ENCODE measurements at regions not wholly inside any gene's neighbourhood (a gene's known extent, or its start where the extent isn't known, plus 50 kb on each side); places are given as distances from the start of the nearest gene placed in this dataset.
"Not testable (repeated sequence)": the region's sequence is repeated elsewhere in the genome, so short reads cannot be mapped to it uniquely, and the experiment has no call there.

DNA sequence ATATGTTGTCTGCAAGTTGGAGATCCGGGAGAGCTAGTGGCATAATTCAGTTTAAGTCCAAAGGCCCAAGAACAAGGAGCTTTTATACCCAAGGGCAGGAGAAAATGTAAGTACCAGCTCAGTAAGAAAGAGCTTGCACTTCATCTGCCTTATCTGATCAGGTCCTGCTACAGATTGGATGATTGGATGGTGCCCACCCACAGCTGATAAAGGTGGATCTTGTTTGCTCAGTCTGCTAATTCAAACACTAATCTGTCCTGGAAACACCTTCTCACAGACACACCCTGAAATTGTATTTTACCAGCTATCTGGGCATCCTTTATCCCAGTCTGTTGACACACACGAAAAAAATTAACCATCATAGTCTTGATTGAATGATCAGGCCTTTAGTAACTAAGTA lies 230.7 kb upstream of the SLC16A7 start:
- 87 to 90% (median 87%) methylated on average over 2 of the region's 2 CpGs for WGBS, 3 donors
- no peaks in the 10 kb centered on the region for H3K9me3 ChIP-seq
- no peaks in the 10 kb centered on the region for H3K27me3 ChIP-seq
- intact Hi-C loops (cut with DNase I) = no loop called here
- no peak for DNase-seq
- TF ChIP-seq, protein P1, sequence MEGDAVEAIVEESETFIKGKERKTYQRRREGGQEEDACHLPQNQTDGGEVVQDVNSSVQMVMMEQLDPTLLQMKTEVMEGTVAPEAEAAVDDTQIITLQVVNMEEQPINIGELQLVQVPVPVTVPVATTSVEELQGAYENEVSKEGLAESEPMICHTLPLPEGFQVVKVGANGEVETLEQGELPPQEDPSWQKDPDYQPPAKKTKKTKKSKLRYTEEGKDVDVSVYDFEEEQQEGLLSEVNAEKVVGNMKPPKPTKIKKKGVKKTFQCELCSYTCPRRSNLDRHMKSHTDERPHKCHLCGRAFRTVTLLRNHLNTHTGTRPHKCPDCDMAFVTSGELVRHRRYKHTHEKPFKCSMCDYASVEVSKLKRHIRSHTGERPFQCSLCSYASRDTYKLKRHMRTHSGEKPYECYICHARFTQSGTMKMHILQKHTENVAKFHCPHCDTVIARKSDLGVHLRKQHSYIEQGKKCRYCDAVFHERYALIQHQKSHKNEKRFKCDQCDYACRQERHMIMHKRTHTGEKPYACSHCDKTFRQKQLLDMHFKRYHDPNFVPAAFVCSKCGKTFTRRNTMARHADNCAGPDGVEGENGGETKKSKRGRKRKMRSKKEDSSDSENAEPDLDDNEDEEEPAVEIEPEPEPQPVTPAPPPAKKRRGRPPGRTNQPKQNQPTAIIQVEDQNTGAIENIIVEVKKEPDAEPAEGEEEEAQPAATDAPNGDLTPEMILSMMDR (IDR thresholded peaks at IDR 0.05) = no peak
- TF ChIP-seq POLR2A (IDR thresholded peaks at IDR 0.05) (no peak), EP300 (IDR thresholded peaks at IDR 0.05) (no peak)
- no peaks in the 10 kb centered on the region for H3K36me3 ChIP-seq
- H3K27ac ChIP-seq = no peak overlapping the region
- H3K4me1 ChIP-seq (ENCODE audit: insufficient read depth) = no peaks in the 10 kb centered on the region
- H3K4me3 ChIP-seq = no peak overlapping the region

DNA sequence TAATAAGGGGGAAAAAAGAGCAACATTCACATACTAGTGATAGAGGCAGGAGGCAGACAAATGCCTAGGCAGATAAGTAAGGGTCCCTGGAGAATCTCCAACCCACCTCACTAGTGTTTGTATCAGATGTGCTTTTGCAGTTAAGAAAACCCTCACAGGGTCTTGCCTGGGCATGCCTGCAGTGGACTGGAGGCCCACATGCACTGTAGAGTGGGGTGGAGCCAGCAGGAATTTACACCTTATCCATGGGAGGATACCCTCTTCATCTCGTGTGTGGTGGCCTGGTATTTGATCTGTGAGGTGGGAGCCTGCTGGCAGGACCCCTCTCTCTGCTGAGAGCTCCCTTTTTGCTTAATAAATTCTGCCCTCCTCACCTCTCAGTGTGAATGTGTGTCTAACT lies 238.0 kb upstream of the SLC16A7 start:
- intact Hi-C loops (cut with DNase I) = no loop called here
- H3K36me3 ChIP-seq = no peaks in the 10 kb centered on the region
- 7 to 17% (median 12%) methylated on average over 1 of the region's 1 CpG for WGBS, 3 donors
- H3K4me1 ChIP-seq (ENCODE audit: insufficient read depth) = no peaks in the 10 kb centered on the region
- H3K27ac ChIP-seq = no peak overlapping the region
- TF ChIP-seq POLR2A (IDR thresholded peaks at IDR 0.05) = no peak
- TF ChIP-seq, protein P1 (IDR thresholded peaks at IDR 0.05) = no peak
- no peaks in the 10 kb centered on the region for H3K27me3 ChIP-seq
- no peak overlapping the region for H3K4me3 ChIP-seq
- no peak for DNase-seq
- H3K9me3 ChIP-seq = no peaks in the 10 kb centered on the region

DNA sequence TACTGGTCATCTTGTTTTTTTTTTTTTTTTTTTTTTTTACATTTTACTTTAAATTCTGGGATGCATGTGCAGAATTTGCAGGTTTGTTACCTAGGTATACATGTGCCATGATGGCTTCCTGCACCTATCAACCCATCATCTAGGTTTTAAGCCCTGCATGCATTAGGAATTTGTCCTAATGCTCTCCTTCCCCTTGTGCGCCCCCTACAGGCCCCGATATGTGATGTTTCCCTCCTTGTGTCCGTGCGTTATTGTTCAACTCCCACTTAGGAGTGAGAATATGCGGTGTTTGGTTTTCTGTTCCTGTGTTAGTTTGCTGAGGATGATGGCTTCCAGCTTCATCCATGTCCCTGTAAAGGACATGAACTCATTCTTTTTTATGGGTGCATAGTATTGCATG lies 249.6 kb upstream of the SLC16A7 start:
- DNase-seq; intact Hi-C loops (cut with DNase I); H3K36me3 ChIP-seq; H3K4me1 ChIP-seq (ENCODE audit: insufficient read depth); H3K4me3 ChIP-seq; H3K27me3 ChIP-seq; H3K27ac ChIP-seq; H3K9me3 ChIP-seq: not testable (repeated sequence)
- 48 to 55% (median 48%) methylated on average over 5 of the region's 5 CpGs for WGBS, 3 donors

DNA sequence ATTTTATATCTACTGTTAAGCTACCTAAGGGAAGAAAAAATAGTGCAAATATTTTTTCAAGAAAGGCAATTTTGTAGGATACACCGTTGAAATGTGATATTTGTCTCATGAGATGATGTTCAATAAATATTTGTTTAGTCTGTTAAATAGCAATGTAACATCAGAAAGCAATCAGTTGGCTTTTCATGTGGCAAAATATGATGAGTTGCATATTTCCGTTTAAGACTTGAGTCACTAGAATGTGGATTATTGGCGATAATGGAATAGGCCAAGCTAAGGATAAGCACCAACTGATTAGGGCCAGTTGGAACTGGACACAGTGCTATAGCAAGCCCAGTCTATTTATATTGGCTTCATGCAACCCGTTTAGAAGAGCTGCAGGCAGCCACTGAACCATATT lies 250.4 kb upstream of the SLC16A7 start:
- no peaks in the 10 kb centered on the region for H3K4me1 ChIP-seq (ENCODE audit: insufficient read depth)
- H3K27me3 ChIP-seq = no peaks in the 10 kb centered on the region
- H3K4me3 ChIP-seq = no peak overlapping the region
- no peak for TF ChIP-seq POLR2A (IDR thresholded peaks at IDR 0.05)
- TF ChIP-seq, protein P1 (IDR thresholded peaks at IDR 0.05) = no peak
- no peak for TF ChIP-seq EP300 (IDR thresholded peaks at IDR 0.05)
- 77 to 85% (median 78%) methylated on average over 4 of the region's 4 CpGs for WGBS, 3 donors
- no peak for DNase-seq
- H3K36me3 ChIP-seq = no peaks in the 10 kb centered on the region
- no peak overlapping the region for H3K27ac ChIP-seq
- intact Hi-C loops (cut with DNase I) = no loop called here
- no peaks in the 10 kb centered on the region for H3K9me3 ChIP-seq

DNA sequence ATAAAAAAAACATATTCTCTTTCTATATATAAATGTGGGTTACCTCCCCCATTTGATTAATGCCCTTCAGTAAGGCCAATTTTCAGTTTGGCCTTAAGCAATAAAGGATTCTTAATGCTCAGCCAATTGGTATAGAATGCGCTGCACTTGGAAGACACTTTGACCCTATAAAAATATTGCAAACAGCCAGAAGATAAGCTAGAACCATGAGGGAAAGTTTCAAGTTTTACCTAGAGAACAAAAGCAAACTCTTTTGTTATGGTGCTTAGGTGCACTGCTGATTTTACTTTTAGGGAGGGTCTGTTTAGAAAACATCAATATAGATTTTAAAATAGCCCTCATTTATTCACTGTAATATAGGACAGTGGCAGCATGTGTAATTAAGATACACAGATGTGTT lies 251.6 kb upstream of the SLC16A7 start:
- intact Hi-C loops (cut with DNase I) = no loop called here
- Histone ChIP-seq H3K4me3 (no peak overlapping the region), H3K27ac (no peak overlapping the region), H3K4me1 (ENCODE audit: insufficient read depth) (no peaks in the 10 kb centered on the region), H3K27me3 (no peaks in the 10 kb centered on the region), H3K9me3 (no peaks in the 10 kb centered on the region), H3K36me3 (no peaks in the 10 kb centered on the region)
- DNase-seq = no peak
- WGBS, 3 donors = 0 to 31% (median 0%) methylated on average over 1 of the region's 1 CpG
- TF ChIP-seq EP300 (IDR thresholded peaks at IDR 0.05) (no peak), POLR2A (IDR thresholded peaks at IDR 0.05) (no peak)
- TF ChIP-seq, protein P1 (IDR thresholded peaks at IDR 0.05) = no peak

All from ovary (tissue), 7 donors.